ENCODE measurements at regions not wholly inside any gene's neighbourhood (a gene's known extent, or its start where the extent isn't known, plus 50 kb on each side); places are given as distances from the start of the nearest gene placed in this dataset.

- no peak for TF ChIP-seq CHD7 (IDR thresholded peaks at IDR 0.05; ENCODE audit: insufficient replicate concordance, low read length)
- TF ChIP-seq ATF3 (IDR thresholded peaks at IDR 0.05; ENCODE audit: insufficient read depth, low read depth, low read length), result no peak
- TF ChIP-seq YY1 (IDR thresholded peaks at IDR 0.05; ENCODE audit: low read depth, low read length), result no peak
- TF ChIP-seq CREB1 (IDR thresholded peaks at IDR 0.05), result no peak
- TF ChIP-seq MAFK (IDR thresholded peaks at IDR 0.05; ENCODE audit: low read depth, low read length), result no peak
- TF ChIP-seq TCF12 (IDR thresholded peaks at IDR 0.05; ENCODE audit: low read depth, low read length), result no peak
These were observed 63.0 kb upstream of the CELF4 start (continued) for GRCh38 chr18:37628470-37629220.

All from H1 (cell line).